Activated CD4-positive, alpha-beta T cell treated with anti-CD3 and anti-CD28 coated beads for 4 hours (primary cell): ENCODE measurements at regions not wholly inside any gene's neighbourhood (a gene's known extent, or its start where the extent isn't known, plus 50 kb on each side); places are given as distances from the start of the nearest gene placed in this dataset.
"Not testable (repeated sequence)": the region's sequence is repeated elsewhere in the genome, so short reads cannot be mapped to it uniquely, and the experiment has no call there.

Experiments used
- DNase-seq, 2 donors: peaks; one replicate each; pipeline ENCODE4 v3.0.0-alpha.2; 2020

- no peak for DNase-seq
Observed at GRCh38 chr3:155995525-155996370, 124.6 kb upstream of the KCNAB1 start.

DNA sequence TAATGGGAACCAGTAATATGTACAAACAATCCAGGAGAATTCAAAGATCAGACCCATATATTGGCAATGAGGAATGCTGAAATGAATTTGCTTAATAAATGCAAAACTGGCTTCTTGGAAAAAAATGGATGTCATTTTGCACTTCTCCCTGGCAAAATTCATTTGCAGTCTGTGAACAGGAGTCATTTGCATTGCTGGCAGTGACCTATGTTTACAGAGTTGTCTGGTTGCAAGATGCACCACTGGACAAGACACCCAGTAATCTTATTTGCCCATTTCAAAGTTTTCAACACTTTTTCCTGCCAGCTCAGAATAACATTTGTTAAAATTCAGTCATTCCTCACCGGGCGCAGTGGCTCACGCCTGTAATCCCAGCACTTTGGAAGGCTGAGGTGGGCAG is 123.5 kb upstream of the KCNAB1 start:
- no peak for DNase-seq

DNA sequence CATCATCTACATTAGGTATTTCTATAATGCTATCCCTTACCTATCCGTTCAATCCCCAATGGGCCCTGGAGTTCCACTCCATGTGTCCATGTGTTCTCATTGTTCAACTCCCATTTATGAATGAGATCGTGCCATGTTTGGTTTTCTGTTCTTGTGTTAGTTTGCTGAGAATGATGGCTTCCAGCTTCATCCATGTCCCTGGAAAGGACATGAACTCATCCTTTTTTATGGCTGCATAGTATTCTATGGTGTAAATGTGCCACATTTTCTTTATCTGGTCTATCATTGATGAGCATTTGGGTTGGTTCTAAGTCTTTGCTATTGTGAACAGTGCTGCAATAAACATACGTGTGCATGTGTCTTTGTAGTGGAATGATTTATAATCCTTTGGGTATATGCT is 122.2 kb upstream of the KCNAB1 start:
- not testable (repeated sequence) for DNase-seq

GRCh38 chr3:156005736-156006135 is 114.6 kb upstream of the KCNAB1 start:
- DNase-seq: no peak

DNA sequence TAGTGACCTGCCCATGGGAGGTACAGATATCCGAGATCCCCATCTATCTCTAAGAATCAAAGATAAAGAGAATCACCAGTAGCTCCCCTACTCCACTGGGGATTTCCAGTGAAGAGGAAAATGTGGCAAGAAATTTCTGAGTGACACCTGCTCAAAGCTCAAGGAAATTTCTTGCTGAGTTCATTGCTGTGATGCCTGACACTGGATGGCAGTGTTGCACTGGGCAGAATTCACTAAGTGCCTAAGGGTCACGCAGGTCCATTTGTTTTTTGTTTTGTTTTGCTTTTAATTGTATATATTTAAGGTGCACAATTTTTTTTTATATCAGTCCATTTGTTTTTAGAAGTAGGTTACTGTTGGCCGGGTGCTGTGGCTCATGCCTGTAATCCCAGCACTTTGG is 109.5 kb upstream of the KCNAB1 start:
- no peak for DNase-seq

DNA sequence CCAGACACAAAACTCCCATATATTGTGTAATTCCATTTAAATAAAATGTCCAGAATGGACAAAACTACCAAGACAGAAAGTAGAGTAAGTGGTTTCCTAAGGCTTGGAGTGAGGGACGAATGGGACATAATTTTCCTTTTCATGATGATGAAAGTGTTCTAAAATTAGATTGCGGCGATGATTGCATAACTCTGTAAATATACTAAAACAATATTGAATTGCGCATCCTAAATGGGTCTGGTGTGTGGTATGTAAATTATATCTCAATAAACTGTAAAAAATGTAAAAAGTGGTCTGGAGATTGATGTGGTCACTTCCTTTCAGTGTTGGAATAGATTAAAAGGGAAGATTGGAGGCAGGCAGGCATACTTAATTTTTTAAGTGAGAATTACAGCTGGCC is 105.9 kb upstream of the KCNAB1 start:
- DNase-seq: no peak

DNA sequence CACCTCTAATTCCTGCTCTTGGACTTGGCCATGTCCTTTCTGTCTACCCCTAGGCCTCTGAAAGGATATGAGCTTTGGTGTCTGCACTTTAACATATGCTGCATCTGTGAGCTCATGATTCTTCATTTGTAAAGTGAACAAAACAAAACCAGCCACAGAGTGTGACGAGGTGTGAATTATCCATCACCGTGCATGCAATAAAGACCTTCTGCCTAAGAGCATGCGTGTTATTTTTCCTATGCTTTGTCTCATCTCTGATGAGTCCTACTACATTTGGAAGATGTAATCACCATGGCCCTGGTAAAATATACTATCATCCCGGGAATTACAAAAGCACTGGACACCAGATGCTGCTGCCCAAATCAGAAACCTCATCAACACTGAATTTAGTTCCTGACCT is 103.5 kb upstream of the KCNAB1 start:
- DNase-seq: no peak

GRCh38 chr3:156017352-156018030 is 102.9 kb upstream of the KCNAB1 start:
- DNase-seq: no peak

GRCh38 chr3:156024904-156025533 is 95.4 kb upstream of the KCNAB1 start:
- no peak for DNase-seq

- no peak for DNase-seq
Observed at GRCh38 chr3:156029208-156029607, 91.2 kb upstream of the KCNAB1 start.

DNA sequence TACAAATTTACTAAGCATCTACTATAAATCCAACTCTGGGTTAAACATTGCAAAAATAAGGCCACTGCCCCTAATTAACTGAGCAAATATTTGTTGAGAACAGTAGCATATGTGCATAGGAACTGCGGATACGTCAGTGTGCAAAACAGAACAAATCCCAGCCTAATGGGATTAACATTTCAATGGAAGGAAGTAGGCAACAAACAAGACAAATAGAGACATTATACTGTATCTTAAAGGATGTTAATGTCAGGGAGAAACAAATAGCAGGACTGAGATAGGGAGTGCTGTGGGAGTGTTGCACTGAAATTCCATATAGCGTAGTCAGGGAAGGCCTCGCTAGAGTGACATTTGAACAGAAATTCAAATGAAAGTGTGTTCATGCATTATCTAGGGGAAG is 89.7 kb upstream of the KCNAB1 start:
- DNase-seq: no peak

DNA sequence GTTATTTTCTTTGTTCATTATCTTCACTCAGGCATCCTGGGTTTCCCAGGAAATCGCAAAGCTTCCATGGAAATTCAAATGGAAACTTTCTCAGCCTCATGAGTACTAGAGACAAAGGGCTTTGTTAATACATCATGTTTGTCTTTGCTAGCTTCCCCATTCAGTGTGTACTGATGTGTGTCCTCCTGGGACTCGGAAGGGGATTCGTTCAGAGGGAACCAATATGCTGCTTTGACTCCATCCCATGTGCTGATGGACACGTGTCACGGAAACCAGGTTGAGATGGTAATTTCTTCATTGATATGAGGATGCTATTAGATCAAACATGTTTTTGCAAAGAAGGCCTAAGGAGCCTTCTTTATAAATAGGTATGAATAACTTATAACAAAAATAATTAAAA is 87.0 kb upstream of the KCNAB1 start:
- DNase-seq: no peak

GRCh38 chr3:156035158-156035557 is 85.2 kb upstream of the KCNAB1 start:
- DNase-seq: no peak

GRCh38 chr3:156036258-156037053 is 83.9 kb upstream of the KCNAB1 start:
- no peak for DNase-seq

DNA sequence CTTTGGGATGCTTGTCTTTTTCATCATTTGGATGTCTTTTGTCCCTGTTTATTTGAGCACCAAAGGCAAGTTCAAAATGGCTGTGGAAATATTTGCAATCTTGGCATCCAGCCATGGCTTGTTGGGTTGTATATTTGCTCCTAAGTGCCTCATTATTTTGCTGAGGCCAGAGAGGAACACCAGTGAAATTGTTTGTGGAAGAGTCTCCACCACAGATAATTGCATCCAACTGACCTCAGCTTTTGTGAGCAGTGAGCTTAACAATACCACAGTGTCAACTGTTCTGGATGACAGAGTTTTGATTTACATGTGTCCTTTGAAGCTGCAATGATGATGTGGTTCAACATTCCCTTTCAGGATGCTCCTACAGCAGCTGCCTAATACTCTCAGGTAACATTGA is 83.0 kb upstream of the KCNAB1 start:
- DNase-seq: no peak

GRCh38 chr3:156038869-156039268 is 81.5 kb upstream of the KCNAB1 start:
- DNase-seq: no peak

DNA sequence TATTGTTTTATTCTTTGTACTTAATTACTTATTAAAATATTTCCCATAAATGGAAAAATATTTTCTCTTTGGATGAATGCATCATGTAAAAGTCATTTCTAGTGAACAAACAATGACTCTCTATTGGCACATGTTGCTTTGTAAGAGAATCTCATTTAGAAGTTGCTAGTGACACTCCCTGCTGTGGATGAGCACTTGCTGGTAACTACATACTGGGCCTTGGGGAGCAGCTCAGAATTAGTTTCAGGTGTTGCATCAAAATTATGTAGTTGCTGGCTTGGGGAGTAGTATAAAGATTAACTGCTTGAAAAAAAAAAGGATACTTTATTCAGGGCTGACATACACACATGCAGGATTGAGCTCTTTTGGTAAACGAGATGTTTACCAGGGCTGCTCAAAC is 80.3 kb upstream of the KCNAB1 start:
- DNase-seq: no peak

- DNase-seq: not testable (repeated sequence)
Observed at GRCh38 chr3:156041216-156041841, 79.0 kb upstream of the KCNAB1 start.

DNA sequence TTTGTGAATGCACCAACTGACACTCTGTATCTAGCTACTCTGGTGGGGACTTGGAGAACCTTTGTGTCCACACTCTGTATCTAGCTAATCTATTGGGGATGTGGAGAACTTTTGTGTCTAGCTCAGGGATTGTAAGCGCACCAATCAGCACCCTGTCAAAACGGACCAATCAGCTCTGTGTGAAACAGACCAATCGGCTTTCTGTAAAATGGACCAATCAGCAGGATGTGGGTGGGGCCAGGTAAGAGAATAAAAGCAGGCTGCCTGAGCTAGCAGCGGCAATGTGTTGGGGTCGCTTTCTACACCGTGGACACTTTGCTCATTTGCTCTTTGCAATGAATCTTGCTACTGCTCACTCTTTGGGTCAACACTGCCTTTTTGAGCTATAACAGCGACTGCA is 78.5 kb upstream of the KCNAB1 start:
- not testable (repeated sequence) for DNase-seq

DNA sequence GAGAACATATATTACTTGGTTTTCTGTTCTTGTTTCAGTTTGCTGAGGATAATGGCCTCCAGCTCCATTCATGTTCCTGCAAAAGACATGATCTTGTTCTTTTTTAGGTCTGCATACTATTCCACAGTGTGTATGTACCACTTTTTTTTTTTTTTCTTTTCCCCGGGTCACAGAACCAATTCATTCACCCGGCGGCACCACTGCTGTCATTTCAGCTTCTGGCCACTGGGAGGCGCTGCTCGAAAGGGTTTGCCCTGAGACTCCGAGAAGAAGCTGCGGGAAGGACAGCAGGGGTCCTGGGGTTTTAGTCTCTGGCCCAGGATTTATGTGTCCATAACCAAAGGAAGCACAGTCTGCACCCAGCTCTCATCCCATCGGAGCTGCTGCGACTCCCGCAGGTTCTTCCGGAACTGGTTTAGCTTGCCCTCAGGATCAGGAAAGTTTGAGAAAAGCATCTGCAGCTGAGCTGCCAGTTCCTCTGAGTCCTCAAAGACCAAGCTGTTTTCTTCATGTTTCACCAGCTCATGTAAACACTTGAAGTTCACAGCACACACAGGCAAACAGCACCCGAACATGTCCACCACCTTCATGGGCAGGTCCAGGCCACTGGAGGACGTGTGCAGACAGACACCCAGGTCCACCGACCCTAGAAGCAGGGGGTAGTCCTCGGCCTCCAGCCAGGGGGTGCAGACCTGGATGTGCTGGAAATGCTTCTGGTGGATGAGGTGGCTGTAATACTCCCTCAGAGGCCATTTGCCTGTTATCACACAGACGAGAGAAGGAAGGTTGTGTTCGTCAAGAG is 76.3 kb upstream of the KCNAB1 start:
- peak; percentile 11 to 45 for DNase-seq

DNA sequence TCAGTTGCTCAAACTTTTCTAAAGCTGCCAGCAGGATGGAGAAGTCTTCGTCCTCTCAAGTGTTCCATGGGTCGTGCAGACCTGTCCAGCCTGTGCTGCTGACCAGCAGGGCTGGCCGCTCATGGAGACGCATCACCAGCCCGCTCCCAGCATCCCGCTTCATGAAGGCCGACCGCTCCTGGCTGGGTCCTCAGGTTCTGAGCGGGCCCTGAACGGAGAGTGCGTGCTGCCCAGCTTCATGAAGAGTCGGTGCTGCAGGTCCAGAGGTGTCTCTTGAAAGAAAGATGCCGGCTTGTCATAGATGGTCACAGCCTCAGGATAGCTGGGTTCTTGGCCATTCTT is 75.8 kb upstream of the KCNAB1 start:
- DNase-seq: no peak

DNA sequence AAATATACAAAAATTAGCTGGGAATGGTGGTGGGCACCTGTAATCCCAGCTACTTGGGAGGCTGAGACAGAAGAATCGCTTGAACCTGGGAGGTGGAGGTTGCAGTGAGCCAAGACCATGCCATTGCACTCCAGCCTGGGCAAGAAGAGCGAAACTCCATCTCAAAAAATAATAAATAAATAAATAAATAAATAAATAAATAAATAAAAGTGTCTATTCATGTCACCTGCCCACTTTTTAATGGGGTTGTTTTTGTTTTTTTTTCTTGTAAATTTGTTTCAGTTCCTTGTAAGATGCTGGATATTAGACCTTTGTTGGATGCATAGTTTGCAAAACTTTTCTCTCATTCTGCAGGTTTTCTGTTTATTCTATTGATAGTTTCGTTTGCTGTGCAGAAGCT is 71.9 kb upstream of the KCNAB1 start:
- DNase-seq: not testable (repeated sequence)
